T-helper 1 cell treated with Interleukin-12 subunit alpha and Interleukin-12 subunit beta and Interleukin-4 antibody, amounts not matched to agents 30 ng/mL and 1 ng/mL, for 36 hours (primary cell): ENCODE measurements at regions not wholly inside any gene's neighbourhood (a gene's known extent, or its start where the extent isn't known, plus 50 kb on each side); places are given as distances from the start of the nearest gene placed in this dataset.

Source experiments
- intact Hi-C: fragments of 100-400 bp; cut with micrococcal nuclease; formaldehyde crosslinking; loops from one replicate; pipeline ENCODE4 v1.15.1; 2024

- intact Hi-C loops = no loop called here
Measured at GRCh38 chr5:97839341-97840086, 656.5 kb upstream of the RIOK2 start.

- intact Hi-C loops = no loop called here
Measured at GRCh38 chr5:97840643-97841042, 657.6 kb upstream of the RIOK2 start.

- intact Hi-C loops = no loop called here
Measured at GRCh38 chr5:97842687-97843086, 659.6 kb upstream of the RIOK2 start.

GRCh38 chr5:97844797-97845196, 661.8 kb upstream of the RIOK2 start:
- intact Hi-C loops = no loop called here

GRCh38 chr5:97846643-97847042, 663.6 kb upstream of the RIOK2 start:
- intact Hi-C loops = no loop called here

GRCh38 chr5:97847920-97848631, 665.0 kb upstream of the RIOK2 start:
- intact Hi-C loops = no loop called here

GRCh38 chr5:97851036-97851435, 668.0 kb upstream of the RIOK2 start:
- intact Hi-C loops = no loop called here

- intact Hi-C loops = no loop called here
Measured at GRCh38 chr5:97854871-97855762, 672.1 kb upstream of the RIOK2 start.

GRCh38 chr5:97874491-97874890, 691.4 kb upstream of the RIOK2 start:
- intact Hi-C loops = no loop called here

- intact Hi-C loops = no loop called here
Measured at GRCh38 chr5:97876272-97876671, 693.2 kb upstream of the RIOK2 start.

- intact Hi-C loops = no loop called here
Measured at GRCh38 chr5:97877588-97877987, 694.5 kb upstream of the RIOK2 start.

GRCh38 chr5:97888439-97888838, 705.4 kb upstream of the RIOK2 start:
- intact Hi-C loops = no loop called here

- intact Hi-C loops = no loop called here
Measured at GRCh38 chr5:97891971-97892370, 708.9 kb upstream of the RIOK2 start.

GRCh38 chr5:97903742-97904141, 720.7 kb upstream of the RIOK2 start:
- intact Hi-C loops = no loop called here

- intact Hi-C loops = no loop called here
Measured at GRCh38 chr5:97906135-97906534, 723.1 kb upstream of the RIOK2 start.

GRCh38 chr5:97907646-97908400, 724.8 kb upstream of the RIOK2 start:
- intact Hi-C loops = no loop called here

GRCh38 chr5:97909541-97909940, 726.5 kb upstream of the RIOK2 start:
- intact Hi-C loops = no loop called here

GRCh38 chr5:97914483-97914882, 731.4 kb upstream of the RIOK2 start:
- intact Hi-C loops = no loop called here

GRCh38 chr5:97915106-97915505, 732.1 kb upstream of the RIOK2 start:
- intact Hi-C loops = no loop called here

- intact Hi-C loops = no loop called here
Measured at GRCh38 chr5:97918057-97918456, 735.0 kb upstream of the RIOK2 start.

GRCh38 chr5:97918620-97919019, 735.6 kb upstream of the RIOK2 start:
- intact Hi-C loops = no loop called here
